Islet precursor cell (in vitro differentiated cells): ENCODE measurements at regions not wholly inside any gene's neighbourhood (a gene's known extent, or its start where the extent isn't known, plus 50 kb on each side); places are given as distances from the start of the nearest gene placed in this dataset.

Experiments
- DNase-seq: peaks from one replicate; pipeline ENCODE4 v3.0.0-alpha.2; 2018

- peak; percentile 61 for DNase-seq
Measured at GRCh38 chr9:4435197-4435596, 55.1 kb upstream of the SLC1A1 start.

- no peak for DNase-seq
Measured at GRCh38 chr9:4433379-4433778, 56.9 kb upstream of the SLC1A1 start.

DNA sequence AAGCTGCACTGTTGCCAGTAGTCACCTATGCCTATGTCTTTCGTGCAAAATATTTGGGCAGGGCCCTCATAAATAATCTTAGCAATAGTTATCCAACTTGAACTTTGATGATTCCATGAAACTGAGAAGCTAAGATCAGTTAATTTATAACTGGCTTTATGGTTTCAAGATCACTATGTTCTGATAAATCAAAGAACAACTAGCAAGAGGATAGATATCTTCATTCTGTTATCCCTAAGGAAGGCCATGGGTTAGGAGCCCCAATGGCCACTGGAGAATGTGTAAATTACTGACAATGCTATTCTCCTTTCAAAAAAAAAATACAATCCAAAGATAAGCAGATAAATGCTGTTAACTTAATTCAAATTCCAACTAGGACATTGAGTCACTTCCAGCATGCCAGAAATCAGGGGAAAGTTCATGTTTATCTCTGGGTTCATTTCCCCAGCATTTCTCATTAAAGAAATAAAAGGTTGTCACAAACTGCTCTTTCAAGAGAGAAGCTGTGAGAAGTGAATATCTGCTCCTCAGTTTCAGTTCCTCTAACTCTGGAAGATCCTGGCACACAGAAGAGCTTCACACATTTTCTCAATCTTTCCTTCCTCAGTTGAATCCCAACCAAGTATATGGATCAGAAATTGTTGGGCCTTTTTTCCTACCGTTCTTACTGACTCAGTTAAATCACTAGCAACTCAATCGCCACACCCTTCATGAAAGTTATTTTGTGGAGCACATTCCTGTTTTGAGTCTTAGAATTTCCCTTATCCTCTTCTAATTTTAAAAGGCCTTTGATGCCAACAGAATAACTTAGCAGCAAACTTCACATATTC, 59.6 kb upstream of the SLC1A1 start:
- no peak for DNase-seq

- no peak for DNase-seq
Measured at GRCh38 chr9:4425319-4426045, 64.8 kb upstream of the SLC1A1 start.

DNA sequence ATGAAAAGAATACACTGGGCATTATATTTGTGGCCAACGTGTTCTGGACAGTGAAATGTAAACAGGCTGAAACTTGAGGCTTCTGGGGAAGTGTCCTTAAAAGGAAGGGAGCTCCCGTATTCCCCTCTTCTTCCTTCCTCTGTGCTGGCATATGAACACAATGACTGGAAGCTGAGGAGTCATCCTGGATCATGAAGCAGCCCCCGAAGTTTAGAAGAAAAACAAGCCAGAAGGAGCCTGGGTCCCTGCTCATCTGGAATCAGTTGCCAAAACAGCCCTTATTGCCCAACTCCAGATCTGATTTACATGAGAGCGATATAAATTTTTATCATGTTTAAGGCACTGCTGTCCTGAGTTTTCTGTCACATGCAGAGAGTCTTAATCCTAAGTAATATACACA, 65.4 kb upstream of the SLC1A1 start:
- no peak for DNase-seq

DNA sequence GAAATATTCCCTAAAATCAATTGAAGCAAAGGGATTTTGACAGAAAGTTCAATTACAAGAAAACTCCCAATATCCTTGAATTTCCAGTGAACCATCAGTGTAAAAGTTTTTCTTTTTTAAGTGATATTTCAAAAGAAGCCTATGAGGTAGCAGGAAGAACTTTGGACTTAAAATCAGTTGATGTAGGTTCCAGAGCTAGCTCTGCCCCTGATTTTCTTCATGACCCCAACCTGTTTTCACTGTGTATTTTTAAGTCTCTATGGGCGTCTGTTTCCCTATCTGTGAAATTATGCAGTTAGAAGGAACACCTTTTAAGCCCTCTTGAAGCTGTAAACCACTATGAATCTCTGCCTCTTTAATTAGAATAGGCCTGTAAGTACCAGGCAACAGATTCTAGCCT, 66.2 kb upstream of the SLC1A1 start:
- DNase-seq: no peak

DNA sequence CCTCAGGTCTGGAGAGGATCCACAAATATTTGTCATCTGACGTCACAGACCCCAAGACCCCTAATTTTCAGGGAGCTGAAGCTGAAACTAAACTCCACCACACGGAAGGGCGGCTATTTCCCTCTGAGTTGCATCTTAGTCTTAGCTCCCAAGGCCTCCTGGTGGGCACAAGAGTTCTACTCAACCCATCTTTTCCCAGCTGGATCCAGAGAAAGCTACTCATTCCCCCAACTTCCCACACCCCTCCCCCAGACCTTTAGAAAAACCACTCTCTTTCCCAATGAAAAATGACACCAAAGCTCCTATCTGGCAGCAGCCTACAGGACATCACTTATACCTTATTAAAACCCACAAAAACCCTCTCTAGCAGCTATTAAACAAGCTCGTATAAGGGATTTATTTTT, 67.1 kb upstream of the SLC1A1 start:
- no peak for DNase-seq

DNA sequence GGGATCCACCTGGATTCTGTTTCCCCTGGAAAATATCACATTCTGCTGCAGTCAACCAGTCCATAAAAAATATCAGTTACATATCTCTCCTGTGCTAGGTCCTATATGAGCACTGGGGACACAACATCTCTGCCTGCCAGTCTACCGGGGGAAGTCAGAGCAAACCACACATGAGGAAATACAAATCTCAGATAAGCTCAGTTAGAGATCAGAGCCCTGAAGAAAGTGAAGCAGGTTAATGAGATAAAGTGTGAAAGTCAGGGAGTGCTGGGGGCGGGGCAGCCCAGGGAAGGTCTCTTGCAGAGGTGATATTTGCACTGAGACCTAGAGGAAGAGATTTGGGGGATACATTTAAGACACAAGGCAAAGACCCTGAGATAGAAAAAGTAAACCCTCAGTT, 67.8 kb upstream of the SLC1A1 start:
- DNase-seq: no peak

DNA sequence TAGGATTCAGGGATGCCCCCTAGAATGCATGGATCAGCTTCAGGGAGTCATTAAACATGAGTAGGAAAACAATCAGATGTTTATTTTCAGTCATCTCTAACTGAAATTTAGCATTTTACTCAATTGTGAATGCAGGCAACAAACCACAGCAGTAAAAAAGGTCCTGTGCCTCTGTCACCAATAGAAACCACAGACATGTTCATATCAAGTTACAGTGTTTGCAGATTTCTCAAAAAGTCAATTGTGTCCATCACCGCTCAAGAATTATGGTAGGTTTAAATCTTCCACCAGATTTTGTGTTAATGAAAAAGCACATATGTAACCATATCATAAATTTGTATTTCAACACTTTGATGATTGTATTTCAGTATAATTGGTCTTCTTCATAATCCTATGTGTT, 68.4 kb upstream of the SLC1A1 start:
- no peak for DNase-seq

- no peak for DNase-seq
Measured at GRCh38 chr9:4420351-4420750, 69.9 kb upstream of the SLC1A1 start.

GRCh38 chr9:4417578-4418325, 72.5 kb upstream of the SLC1A1 start:
- no peak for DNase-seq

GRCh38 chr9:4416467-4416866, 73.8 kb upstream of the SLC1A1 start:
- no peak for DNase-seq

DNA sequence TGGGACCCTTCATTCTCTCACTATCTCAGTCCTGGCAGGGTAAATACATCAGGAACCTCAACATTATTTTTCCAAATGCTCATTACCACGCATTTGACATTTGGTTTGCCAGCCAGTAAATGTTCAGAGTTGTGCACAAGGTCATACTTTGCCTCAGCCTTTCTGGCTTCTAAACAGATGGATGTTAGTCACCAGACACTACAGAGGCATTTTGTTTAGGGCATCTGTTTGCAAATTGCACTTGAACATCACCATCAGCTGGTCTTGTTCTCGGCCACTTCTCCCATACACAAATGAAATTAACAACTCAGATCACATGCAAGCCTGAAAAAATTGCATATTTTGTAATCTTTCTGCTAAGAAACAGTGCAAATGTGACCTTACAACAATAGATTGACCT, 75.0 kb upstream of the SLC1A1 start:
- DNase-seq: no peak

DNA sequence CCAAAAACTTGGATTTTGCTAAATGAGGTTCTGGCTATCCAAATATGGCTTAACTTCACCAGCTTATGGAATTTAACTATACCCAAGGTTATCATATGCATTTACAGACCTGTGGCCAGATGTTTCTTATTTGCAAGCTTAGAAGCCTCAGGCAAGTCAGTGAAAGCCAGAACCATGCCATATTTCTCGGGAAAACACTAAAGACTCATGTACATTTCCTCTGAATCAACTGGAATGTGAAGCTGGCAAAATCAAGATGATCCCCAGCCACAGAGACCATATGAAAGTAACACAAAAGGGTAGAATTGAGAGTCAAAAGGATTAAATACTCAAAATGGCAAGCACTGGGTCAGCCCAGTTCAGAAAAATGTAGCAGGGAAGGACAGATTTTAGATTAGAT, 76.4 kb upstream of the SLC1A1 start:
- DNase-seq: no peak

DNA sequence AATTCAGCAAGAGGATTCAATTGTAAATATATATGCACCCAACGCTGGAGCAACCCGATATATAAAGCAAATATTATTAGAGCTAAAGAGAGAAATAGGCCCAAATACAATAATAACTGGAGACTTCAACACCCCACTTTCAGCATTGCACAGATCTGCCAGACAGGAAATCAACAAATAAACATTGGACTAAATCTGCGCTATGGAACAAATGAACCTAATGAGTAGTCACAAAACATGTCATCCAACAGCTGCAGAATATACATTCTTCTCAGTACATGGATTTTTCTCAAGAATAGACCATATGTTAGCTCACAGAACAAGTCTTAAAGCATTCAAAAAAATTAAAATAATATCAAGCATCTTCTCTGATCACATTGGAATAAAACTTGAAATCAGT, 86.1 kb upstream of the SLC1A1 start:
- no peak for DNase-seq

DNA sequence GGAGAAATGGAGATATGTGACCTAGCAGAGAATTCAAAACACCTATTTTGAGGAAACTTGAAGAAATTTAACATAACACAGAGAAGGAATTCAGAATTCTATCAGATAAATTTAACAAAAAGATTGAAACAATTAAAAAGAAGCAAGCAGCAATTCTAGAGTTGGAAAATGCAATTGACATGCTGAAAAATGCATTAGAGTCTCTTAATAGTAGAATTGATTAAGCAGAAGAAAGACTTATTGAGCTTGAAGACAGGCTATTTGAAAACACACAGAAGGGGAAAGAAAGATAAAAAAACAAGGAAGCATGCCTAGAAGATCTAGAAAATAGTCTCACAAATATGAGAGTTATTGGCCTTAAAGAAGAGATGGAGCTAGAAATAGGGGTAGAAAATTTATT, 87.8 kb upstream of the SLC1A1 start:
- DNase-seq: no peak

DNA sequence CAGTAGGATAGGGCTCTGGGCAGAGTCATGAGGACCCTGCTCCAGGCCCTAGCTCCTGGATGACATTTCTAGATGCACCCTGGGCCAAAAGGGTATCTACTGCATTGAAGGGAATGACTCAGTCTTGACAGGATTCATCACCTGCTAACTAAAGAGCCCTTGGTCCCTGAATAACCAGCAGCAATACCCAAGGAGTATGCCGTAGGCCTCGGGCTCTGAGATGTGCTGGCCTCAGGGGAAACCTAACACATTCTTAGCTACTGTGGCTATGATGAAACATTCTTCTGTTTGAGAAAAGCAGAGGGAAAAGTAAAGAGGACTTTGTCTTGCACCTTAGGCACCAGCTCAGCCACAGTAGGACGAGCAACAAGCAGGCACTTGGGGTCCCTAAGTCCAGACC, 89.5 kb upstream of the SLC1A1 start:
- DNase-seq: no peak

GRCh38 chr9:4397917-4398316, 92.4 kb upstream of the SLC1A1 start:
- no peak for DNase-seq

GRCh38 chr9:4393806-4394523, 94.1 kb upstream of the GLIS3 start:
- DNase-seq: no peak

DNA sequence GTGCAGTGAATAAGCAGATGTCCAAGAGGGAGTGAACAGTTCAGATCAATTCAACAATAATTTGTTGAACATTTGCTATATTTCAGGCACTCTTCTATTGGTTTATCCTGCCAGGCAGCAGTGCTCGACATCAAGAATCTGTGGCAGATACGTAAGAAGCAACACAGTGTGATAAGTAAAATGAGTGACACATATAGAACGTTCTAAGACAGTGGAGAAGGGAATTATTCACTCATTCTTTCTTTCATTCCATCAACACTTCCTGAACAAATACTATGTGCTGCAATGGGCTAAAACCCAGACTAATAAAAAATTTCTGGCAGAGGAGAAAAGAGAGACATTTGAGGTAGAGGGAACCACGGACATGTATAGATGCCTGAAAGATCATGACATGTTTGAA, 89.9 kb upstream of the GLIS3 start:
- DNase-seq: no peak

GRCh38 chr9:4389003-4389402, 89.1 kb upstream of the GLIS3 start:
- no peak for DNase-seq

DNA sequence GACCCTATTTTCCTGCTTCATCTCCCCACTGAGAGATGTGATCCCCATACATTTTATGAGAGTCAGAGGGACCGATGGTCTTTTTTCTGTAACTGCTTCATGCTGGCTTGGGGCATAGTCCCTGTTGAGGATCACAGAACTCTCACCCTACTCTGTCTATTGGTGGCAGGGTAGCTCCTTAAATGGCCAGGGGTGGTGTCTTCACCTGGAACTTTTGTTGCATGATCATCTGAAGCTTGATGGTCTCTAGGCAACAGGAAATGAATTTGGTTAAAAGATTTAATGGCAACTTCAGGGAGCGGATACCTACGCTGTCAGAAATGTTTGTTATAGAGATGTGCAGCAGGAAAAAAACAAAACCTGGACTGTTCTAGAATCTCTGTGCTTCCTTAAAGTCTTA, 87.0 kb upstream of the GLIS3 start:
- DNase-seq: no peak

DNA sequence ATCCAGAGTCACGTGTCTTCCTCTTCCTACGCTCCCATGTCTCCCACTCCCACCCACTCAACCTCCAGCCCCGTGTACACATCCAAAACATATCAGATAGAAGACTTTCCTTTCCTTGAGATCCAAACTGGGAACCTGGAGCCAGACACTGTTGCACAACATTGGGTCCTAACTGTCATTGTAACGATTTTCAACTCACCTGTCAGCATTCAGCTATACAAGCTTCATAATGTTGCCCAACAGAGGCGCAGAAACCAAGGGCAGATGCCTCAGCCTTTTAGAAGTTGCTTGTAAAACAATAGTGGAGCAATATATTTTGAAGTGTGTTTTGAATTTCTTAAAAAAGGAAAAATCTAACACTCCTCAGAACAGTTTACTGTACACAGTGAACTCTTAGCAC, 84.9 kb upstream of the GLIS3 start:
- DNase-seq: no peak
